Daoy (cell line): ENCODE measurements at regions not wholly inside any gene's neighbourhood (a gene's known extent, or its start where the extent isn't known, plus 50 kb on each side); places are given as distances from the start of the nearest gene placed in this dataset.
"Not testable (repeated sequence)": the region's sequence is repeated elsewhere in the genome, so short reads cannot be mapped to it uniquely, and the experiment has no call there.

ENCODE experiments used
- DNase-seq: peaks from one replicate; pipeline ENCODE4 v3.0.0-alpha.2; 2015; ENCODE audit warnings: low read depth

DNA sequence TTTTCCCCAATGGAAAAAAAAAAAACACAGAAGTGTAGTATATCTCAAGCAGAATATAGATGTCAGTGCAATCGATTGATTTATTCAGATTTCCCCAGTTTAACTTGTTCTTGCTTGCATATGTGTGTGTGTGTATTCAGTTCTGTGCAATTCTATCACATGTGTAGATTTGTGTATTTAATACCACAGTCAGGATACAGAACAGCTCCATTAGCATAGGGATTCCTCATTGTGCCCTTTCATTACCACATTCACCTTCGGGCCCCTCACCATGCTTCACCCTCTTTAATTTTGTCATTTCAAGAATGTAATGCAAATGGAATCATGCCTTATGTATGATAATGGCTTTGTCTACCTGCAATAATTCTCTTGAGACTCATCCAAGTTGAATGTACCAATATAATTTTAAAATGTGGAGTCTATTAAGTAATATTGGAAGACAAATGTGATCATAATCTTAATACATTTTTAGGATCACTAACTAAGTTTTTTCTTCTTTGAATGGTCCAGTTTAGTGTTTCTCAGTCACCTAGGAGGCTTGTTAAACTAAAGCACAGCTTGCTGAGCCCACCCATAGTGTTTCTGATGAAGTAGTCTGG is 187.9 kb downstream of the TENT5A start:
- no peak for DNase-seq

- peak; percentile 59 for DNase-seq
Observed at GRCh38 chr6:81562169-81562568, 190.3 kb downstream of the TENT5A start.

DNA sequence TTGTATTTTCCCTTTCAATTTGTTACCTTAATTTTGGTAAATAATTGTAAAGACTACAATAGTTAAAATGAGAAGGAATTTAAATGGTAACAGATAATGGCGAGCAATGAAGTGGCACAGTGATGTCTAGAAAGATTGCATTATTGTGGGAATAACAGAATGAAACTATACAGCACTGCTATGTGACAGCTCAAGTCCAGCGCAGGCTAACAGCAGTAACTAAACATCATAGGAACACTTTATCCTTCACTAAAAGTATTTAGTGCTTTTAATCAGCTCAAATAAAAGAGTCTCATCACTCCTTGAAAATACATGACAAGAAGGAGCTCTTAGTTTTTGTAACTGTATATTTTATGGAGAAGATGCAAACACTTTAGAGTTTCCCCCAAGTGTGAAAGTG is 190.8 kb downstream of the TENT5A start:
- no peak for DNase-seq

- peak; percentile 30 for DNase-seq
Observed at GRCh38 chr6:81561071-81561564, 191.4 kb downstream of the TENT5A start.

DNA sequence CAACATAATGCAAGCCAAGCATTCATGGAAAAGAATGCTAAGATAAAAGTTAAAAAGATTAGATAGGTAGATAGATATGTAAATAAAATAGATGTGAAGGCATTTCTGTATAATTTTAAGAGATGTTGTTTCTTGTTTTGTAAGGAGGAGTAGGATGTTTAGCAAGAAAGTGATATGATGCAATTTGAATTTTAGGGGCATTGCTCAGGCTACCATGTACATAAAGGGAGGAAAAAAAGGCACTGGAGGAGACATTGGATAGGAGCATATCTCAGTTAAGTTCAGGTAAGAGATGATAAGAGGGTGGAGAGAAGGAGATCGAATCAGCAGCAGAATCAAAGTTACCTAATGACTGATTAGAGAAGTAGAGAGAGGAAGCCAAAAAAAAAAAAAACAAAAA is 194.7 kb downstream of the TENT5A start:
- DNase-seq = no peak

GRCh38 chr6:81556551-81556950 is 195.9 kb downstream of the TENT5A start:
- no peak for DNase-seq

DNA sequence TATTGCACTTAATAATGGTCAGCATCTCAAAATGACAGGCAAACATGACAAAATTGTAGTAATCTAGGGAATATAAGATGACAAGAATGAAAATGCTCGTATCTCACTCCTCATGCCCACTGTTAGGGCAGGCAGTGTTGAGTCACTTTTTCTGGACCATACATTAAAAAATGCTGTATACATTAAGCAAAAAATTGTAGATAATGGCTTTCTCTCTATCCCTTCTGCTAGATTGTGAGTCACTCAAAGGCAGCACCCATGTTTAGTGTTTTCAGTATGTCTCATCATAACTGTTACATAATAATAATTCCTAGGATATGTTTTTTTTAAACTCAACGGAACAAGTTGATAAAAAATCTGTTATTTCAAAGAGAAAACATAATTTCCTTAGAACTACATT is 199.3 kb downstream of the TENT5A start:
- DNase-seq = no peak

GRCh38 chr6:81552644-81553043 is 199.8 kb downstream of the TENT5A start:
- DNase-seq = no peak

- no peak for DNase-seq
Observed at GRCh38 chr6:81547149-81547548, 205.3 kb downstream of the TENT5A start.

DNA sequence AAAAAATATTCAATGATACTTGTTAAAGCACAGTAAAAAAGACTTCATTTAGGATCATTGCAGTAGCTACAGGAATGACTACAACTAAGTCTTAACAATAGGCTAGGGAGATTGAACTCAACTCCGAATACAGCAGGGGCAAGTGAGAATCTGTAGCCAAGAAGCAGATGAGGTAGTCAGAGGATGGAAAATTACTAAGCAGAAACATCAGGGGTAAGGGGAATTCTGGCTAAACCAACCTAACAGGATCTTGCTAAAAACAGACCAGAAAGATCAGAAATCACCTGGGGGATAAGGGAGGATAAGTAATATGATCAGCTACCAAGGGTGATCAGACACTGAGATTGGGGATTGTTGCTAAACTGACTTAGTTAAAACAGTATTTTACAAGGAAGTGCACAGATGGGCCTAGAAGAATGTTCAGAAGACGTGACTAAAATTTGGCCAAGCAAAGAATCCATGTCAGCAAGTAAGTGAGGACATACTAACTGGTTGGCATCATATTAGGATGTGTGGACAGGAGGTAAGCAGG is 217.5 kb downstream of the TENT5A start:
- DNase-seq = no peak

GRCh38 chr6:81531869-81532561 is 220.5 kb downstream of the TENT5A start:
- DNase-seq = no peak

DNA sequence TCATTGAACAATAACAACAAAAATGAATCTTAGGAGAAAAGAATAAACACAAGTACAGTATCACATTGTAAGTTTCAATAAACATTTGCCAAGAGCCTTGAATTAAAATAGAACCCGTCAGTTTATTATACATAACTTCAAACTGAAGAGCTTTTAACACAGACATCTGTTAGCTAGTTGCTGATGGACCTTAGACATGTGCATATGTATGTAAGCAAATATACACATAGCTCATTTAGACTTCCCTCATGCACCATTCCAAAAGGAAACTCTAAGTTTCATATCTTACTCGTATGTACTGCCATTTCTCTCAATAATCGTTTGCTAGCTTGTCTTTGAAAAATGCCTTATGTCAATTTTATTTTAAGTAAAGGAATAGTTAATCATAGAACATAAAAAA is 235.0 kb downstream of the TENT5A start:
- DNase-seq = no peak

DNA sequence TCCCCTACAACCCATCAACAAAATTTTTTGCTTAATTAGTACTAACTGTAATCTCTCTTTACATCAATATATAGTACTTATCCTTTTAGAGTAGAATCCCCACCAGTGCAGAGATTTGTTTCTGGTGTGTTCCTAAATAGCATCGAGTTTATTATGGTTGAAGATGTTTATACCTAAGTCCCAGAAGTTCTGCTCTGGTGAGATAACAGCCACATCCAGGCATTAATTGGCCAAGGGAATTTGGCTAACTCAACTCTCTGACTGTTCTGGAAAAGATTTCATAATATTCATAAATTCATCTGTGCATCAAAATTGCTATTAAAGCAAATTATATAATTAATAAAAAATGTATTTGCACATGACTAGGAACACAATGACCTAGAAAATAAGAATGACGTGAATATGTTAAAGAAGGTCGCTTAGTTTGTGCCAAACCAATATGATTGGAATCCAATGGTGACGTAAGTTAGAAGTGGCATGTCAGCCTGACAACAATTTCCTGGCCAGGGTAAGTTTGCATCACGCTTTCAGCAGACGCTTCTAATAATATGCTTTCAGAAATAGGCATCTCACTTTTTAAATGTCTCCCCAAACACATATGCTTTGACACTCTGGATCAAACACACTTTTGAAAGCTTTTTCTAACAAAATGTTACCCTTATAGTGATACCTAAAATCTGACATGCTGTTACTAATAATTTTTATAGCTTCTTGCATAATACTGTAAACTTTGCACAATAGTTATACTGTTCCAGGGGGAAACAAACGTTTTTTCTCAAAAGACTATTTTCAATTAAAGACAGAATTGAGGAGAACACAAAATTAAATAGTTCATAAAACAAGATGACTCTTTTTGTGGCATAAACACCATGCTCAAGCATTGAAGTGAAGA is 236.7 kb downstream of the TENT5A start:
- DNase-seq = peak; percentile 4

DNA sequence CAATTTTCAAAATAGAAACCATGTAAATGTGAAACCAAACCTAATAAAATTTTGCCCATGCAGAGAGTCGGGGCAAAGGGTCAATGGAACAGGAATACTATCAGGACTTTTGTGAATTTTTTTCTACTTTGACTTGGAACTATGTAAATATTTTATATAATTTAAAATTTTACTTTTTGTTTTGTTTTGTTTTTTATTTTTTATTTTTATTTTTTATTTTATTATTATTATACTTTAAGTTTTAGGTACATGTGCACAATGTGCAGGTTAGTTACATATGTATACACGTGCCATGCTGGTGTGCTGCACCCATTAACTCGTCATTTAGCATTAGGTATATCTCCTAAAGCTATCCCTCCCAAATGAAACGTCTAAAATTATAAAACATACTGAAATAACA is 238.3 kb downstream of the TENT5A start:
- DNase-seq = not testable (repeated sequence)

GRCh38 chr6:81511423-81511822 is 241.1 kb downstream of the TENT5A start:
- DNase-seq = no peak

GRCh38 chr6:81495999-81496398 is 256.5 kb downstream of the TENT5A start:
- no peak for DNase-seq

GRCh38 chr6:81491454-81492101 is 260.9 kb downstream of the TENT5A start:
- no peak for DNase-seq

DNA sequence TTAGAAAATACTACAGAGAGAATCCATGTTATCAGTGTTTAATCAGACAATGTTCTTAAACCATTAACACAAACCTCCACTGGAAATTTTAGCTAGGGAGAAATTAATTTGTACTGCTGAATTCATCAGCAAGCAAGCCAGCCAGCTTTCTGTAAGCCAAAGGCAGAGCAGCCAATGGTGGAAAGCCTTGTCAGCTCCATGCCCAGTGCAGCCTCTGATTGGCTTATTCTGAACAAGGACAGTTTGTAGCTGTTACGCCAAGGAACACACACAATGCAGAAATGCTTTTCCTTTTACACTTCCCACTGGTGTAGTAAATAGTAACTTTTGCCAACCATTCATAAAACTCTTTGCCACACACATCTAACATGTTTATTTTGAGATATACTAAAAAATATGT is 265.0 kb downstream of the TENT5A start:
- peak; percentile 60 for DNase-seq

- DNase-seq = no peak
Observed at GRCh38 chr6:81486234-81486633, 266.2 kb downstream of the TENT5A start.

DNA sequence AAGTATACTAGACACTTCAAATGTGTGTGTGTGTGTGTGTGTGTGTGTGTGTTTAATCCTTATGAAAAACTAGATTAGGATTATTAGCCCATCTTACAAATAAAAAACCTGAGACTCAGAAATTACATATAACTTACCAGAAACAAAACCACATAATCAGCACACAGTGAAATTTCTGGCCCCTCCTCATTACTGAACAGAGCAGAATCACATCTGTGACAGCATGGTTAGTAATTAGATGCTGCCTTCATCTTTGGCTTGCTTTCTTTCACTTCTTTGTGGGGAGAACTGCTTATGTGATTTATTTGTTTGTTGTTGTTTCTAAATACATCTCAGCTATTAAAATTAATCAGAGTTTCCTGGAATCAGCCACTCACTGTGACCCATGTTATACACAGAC is 267.1 kb downstream of the TENT5A start:
- no peak for DNase-seq

DNA sequence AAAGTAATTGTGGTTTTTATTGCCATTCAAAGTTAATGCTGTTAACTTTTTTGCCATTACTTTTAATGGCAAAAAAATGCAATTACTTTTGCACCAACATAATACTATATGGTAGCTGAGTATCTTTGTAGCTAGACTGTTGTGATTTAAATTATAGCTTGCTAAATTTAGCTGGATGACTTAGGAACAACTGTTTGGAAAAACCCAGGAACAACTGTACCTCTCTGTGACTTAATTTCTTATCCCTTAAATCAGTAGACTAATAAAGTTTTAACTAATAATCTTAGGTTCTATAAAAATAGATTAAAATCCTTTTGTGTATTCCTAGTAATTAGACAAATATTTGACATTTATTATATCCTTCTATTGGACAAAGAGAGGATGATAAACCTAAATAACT is 268.2 kb downstream of the TENT5A start:
- no peak for DNase-seq

DNA sequence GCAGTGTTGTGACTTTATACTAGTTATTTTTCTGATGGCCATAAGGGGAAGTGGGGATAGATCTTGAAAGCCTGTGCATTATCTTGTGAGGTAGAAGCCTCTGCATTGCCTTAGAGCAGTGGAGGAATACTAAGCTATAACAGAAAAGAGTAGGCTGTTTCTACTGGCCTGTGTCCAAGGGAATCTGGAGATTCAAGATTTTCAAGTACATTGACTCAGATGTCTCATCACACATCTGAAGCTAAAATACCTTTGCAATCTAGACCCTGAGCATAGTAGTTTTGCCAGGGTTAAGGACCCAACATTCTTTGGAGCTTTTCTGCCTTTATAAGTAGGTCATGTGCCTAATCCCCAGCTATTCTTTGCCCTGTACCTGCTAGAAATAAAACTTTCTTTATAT is 272.3 kb downstream of the TENT5A start:
- no peak for DNase-seq
